ENCODE measurements at regions not wholly inside any gene's neighbourhood (a gene's known extent, or its start where the extent isn't known, plus 50 kb on each side); places are given as distances from the start of the nearest gene placed in this dataset.

- no peak overlapping the region for H3K27ac ChIP-seq
- no peak for TF ChIP-seq CTCF (IDR thresholded peaks at IDR 0.05)
- TF ChIP-seq ZFX (IDR thresholded peaks at IDR 0.05; ENCODE audit: borderline replicate concordance) = no peak
These were observed 58.9 kb upstream of the ARHGAP24 start for GRCh38 chr4:85416094-85416493.

- TF ChIP-seq ZFX (IDR thresholded peaks at IDR 0.05; ENCODE audit: borderline replicate concordance) (no peak), CTCF (IDR thresholded peaks at IDR 0.05) (no peak)
These were observed 55.8 kb upstream of the ARHGAP24 start for GRCh38 chr4:85419103-85419502.

DNA sequence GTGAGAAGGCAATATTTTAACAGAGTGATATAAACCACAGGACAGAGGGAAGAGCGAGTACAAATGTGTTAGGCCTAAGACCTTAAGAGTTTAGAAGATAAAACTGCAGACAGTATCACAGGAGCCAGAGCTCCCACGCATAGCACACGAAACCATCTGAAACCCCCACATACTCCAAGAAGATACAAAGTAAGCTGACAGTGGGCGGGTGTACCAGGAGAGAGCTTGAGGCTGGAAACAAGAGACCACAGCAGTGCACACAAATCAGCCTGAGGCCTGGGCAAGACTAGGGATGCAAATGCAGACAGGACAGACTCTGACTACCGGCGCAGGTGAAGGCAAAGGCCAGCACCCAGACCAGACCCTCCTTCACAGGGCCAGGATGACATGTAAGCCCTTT is 54.1 kb upstream of the ARHGAP24 start:
- H3K27ac ChIP-seq = no peak overlapping the region
- no peak for TF ChIP-seq CTCF (IDR thresholded peaks at IDR 0.05)

More at GRCh38 chr4:85419103-85419502, 55.8 kb upstream of the ARHGAP24 start:
- no peak overlapping the region for H3K27ac ChIP-seq

- no peak overlapping the region for H3K27ac ChIP-seq
- TF ChIP-seq CTCF (IDR thresholded peaks at IDR 0.05) = no peak
- TF ChIP-seq ZFX (IDR thresholded peaks at IDR 0.05; ENCODE audit: borderline replicate concordance) = no peak
These were observed 51.5 kb upstream of the ARHGAP24 start for GRCh38 chr4:85423431-85423830.

All from 22Rv1 (cell line).